Neural progenitor cell (in vitro differentiated cells): ENCODE measurements at regions not wholly inside any gene's neighbourhood (a gene's known extent, or its start where the extent isn't known, plus 50 kb on each side); places are given as distances from the start of the nearest gene placed in this dataset.
A peak's percentile ranks its signal among the peaks of the same experiment; 100 is the strongest.
"Not testable (repeated sequence)": the region's sequence is repeated elsewhere in the genome, so short reads cannot be mapped to it uniquely, and the experiment has no call there.

Experiments
- DNase-seq: peaks from one replicate; pipeline ENCODE4 v3.0.0-alpha.2; 2016; ENCODE audit warnings: low spot score
- H2AFZ ChIP-seq: fragments of 200-600 bp; sonication (generic); replicated peaks from 2 replicates; pipeline ENCODE4 v1.6.1; 2016; ENCODE audit warnings: antibody characterized with exemption
- H3F3A ChIP-seq: fragments of 200-600 bp; sonication (generic); 2 replicates; pipeline ENCODE4 v1.6.1; 2016; ENCODE audit warnings: antibody characterized with exemption, low read depth
- H3K27ac ChIP-seq: fragments of 200-600 bp; sonication (generic); 2 replicates; pipeline ENCODE4 v1.5.1; 2016; ENCODE audit warnings: mild to moderate bottlenecking
- H3K27me3 ChIP-seq: fragments of 200-600 bp; sonication (generic); 2 replicates; pipeline ENCODE4 v1.6.1; 2016; ENCODE audit warnings: mild to moderate bottlenecking, moderate library complexity
- H3K36me3 ChIP-seq: fragments of 200-600 bp; sonication (generic); 2 replicates; pipeline ENCODE4 v1.5.1; 2016
- H3K4me1 ChIP-seq: fragments of 200-600 bp; sonication (generic); 2 replicates; pipeline ENCODE4 v1.6.1; 2016; ENCODE audit warnings: mixed run types
- H3K4me2 ChIP-seq: fragments of 200-600 bp; sonication (generic); 2 replicates; pipeline ENCODE4 v1.6.1; 2016
- H3K4me3 ChIP-seq: fragments of 200-600 bp; sonication (generic); 2 replicates; pipeline ENCODE4 v1.5.1; 2016
- H3K79me2 ChIP-seq: fragments of 200-600 bp; sonication (generic); 2 replicates; pipeline ENCODE4 v1.6.1; 2016; ENCODE audit warnings: low read depth
- H3K9ac ChIP-seq: fragments of 200-600 bp; sonication (generic); 2 replicates; pipeline ENCODE4 v1.6.1; 2016
- H3K9me3 ChIP-seq: fragments of 200-600 bp; sonication (generic); 2 replicates; pipeline ENCODE4 v1.5.1; 2016; ENCODE audit warnings: low read depth
- H4K20me1 ChIP-seq: fragments of 200-600 bp; sonication (generic); 2 replicates; pipeline ENCODE4 v1.6.1; 2016; ENCODE audit warnings: low read depth
- H3K27ac Mint-ChIP-seq: 3 replicates; pipeline ENCODE4 v1.8.0; 2021; ENCODE audit warnings: mixed read lengths
- H3K27me3 Mint-ChIP-seq: 2 replicates; pipeline ENCODE4 v1.8.0; 2022; ENCODE audit warnings: low read depth, mild to moderate bottlenecking, inconsistent platforms, moderate library complexity, mixed read lengths; ENCODE audit not compliant: insufficient read depth
- H3K36me3 Mint-ChIP-seq: 3 replicates; pipeline ENCODE4 v1.8.0; 2021; ENCODE audit warnings: mixed read lengths
- H3K4me1 Mint-ChIP-seq: 3 replicates; pipeline ENCODE4 v1.8.0; 2021; ENCODE audit warnings: mixed read lengths
- H3K4me3 Mint-ChIP-seq: 3 replicates; pipeline ENCODE4 v1.8.0; 2021; ENCODE audit warnings: mild to moderate bottlenecking, moderate library complexity, mixed read lengths
- H3K9me3 Mint-ChIP-seq: 3 replicates; pipeline ENCODE4 v1.8.0; 2020; ENCODE audit warnings: mixed read lengths
- EZH2 ChIP-seq: fragments of 200-600 bp; sonication (generic); IDR thresholded peaks from 2 replicates; pipeline ENCODE4 v1.6.1; 2017; ENCODE audit warnings: antibody characterized with exemption, mild to moderate bottlenecking, moderate library complexity
- EZH2phosphoT487 ChIP-seq: fragments of 200-600 bp; sonication (generic); IDR thresholded peaks from 2 replicates; pipeline ENCODE4 v1.6.1; 2017; ENCODE audit warnings: antibody characterized with exemption
- TF ChIP-seq, protein P1 (sequence below): fragments of 200-600 bp; sonication (generic); IDR thresholded peaks from 2 replicates; pipeline ENCODE4 v1.5.1; 2017; ENCODE audit warnings: antibody characterized with exemption, mild to moderate bottlenecking

DNA sequence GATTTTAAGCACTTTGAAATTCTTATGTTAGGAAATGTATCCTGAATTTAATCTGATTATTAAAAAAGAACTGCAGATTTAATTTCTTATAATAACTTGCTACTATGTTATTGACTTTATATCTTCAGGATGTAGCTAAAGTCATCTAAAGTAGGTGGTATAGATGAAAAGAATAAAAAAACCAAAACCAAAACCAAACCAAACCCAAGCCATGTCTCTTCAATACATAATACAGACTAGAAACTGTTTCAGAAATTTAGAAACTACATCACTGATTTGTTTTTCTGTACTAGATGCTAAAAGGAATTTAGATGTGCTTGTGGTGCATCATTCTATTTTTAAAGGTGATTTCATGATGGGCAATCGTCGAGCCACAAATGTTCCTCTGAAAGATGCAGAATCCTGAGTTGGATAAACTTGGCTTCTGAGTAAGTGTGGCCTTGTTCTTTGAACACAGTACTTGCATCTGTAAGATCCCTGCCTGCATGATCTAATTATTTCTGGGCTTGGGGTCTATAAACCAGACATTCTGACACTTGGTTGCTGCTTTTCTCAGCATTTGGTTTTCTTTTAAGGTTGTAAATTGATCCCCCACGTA is 287.1 kb upstream of the SUCLG2 start:
- no peak overlapping the region for H2AFZ ChIP-seq
- no peak for TF ChIP-seq EZH2
- TF ChIP-seq EZH2phosphoT487: no peak

DNA sequence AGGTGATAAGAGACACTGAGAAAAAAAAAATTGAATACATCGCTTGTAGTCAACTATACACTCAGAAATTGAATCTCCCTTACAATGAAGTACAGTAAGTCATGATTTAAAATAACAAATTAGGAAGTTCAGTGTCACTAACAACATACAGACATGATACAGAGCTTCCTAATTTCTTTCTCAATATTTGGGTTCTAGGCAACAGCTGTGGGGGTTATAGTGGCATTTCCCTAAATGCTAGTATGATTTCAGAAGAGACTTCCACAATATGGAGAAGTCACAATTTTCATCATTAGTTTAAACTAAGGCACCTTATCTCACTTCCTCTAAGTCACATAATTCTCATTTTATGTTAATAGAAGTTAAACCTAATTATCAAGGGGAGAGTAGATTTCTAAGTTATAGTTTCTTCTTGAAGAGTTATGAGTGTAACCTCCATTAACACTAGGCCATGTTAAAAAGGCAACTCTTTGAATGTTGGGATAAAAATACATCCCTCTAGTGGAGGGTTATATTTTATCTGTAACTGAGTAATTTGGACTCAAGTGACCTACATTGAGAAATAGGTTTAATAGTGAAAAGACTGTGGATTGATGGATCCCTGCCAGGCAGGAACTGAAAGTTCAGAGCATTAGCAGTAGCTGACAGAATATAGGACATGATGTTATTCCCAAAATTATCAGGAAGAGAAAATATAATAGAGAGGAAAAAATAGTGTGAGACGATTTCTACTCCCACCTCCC is 286.0 kb upstream of the SUCLG2 start:
- no peak overlapping the region for H3K4me2 ChIP-seq

More for the DNA sequence above, 287.1 kb upstream of the SUCLG2 start:
- H3K79me2 ChIP-seq: no peaks in the 10 kb centered on the region
- H3K4me1 ChIP-seq: no peaks in the 10 kb centered on the region
- no peak overlapping the region for H3K4me3 ChIP-seq
- H4K20me1 ChIP-seq: no peaks in the 10 kb centered on the region
- no peaks in the 10 kb centered on the region for H3K36me3 ChIP-seq
- Mint-ChIP-seq H3K4me3 (no peak overlapping the region), H3K27me3 (no peaks in the 10 kb centered on the region), H3K27ac (no peak overlapping the region), H3K36me3 (no peaks in the 10 kb centered on the region), H3K4me1 (peaks cover 10% of the 10 kb centered on the region), H3K9me3 (peaks cover 3% of the 10 kb centered on the region)
- H3F3A ChIP-seq: no peaks in the 10 kb centered on the region
- no peaks in the 10 kb centered on the region for H3K9me3 ChIP-seq
- no peaks in the 10 kb centered on the region for H3K27me3 ChIP-seq
- no peak overlapping the region for H3K4me2 ChIP-seq
- no peak overlapping the region for H3K9ac ChIP-seq
- H3K27ac ChIP-seq: no peak overlapping the region
- DNase-seq: no peak

DNA sequence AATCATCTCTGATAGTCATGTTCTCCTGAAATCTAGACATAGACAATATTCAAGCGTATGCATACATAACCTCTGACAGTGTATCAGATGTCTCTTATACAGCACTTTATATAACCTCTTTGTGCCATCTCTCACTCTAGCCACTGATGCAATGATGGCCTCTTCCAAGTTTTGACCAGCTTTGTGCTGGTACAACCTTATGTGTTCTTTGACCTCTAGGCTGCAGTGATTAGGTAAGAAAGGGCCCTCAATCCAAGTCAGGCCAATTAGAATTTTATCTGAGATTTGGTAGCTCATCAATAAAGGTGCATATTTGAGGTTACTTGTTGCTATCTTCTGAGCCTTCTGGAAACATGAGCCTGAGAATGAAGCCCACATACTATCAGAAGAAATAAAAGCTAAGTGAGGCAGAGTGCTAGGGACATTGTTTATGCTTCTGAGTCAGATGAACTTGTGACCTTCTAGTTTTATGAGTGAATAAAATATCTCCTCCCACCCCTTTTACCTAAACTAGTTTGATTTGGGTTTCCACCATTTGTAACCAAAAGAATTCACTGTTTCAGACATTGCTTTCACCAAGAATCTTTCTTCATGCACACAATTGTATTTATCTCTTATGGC is 283.2 kb upstream of the SUCLG2 start:
- Mint-ChIP-seq H3K36me3 (no peaks in the 10 kb centered on the region), H3K4me3 (no peak overlapping the region), H3K27me3 (peaks cover 3% of the 10 kb centered on the region), H3K9me3 (peaks cover 4% of the 10 kb centered on the region), H3K27ac (no peak overlapping the region), H3K4me1 (peaks cover 10% of the 10 kb centered on the region)
- no peak overlapping the region for H3K27ac ChIP-seq
- no peak overlapping the region for H3K4me3 ChIP-seq
- H2AFZ ChIP-seq: no peak overlapping the region
- H3K9me3 ChIP-seq: peaks cover 10% of the 10 kb centered on the region
- TF ChIP-seq, protein P1, sequence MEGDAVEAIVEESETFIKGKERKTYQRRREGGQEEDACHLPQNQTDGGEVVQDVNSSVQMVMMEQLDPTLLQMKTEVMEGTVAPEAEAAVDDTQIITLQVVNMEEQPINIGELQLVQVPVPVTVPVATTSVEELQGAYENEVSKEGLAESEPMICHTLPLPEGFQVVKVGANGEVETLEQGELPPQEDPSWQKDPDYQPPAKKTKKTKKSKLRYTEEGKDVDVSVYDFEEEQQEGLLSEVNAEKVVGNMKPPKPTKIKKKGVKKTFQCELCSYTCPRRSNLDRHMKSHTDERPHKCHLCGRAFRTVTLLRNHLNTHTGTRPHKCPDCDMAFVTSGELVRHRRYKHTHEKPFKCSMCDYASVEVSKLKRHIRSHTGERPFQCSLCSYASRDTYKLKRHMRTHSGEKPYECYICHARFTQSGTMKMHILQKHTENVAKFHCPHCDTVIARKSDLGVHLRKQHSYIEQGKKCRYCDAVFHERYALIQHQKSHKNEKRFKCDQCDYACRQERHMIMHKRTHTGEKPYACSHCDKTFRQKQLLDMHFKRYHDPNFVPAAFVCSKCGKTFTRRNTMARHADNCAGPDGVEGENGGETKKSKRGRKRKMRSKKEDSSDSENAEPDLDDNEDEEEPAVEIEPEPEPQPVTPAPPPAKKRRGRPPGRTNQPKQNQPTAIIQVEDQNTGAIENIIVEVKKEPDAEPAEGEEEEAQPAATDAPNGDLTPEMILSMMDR: no peak
- TF ChIP-seq EZH2phosphoT487 (no peak), EZH2 (no peak)
- H3F3A ChIP-seq: no peaks in the 10 kb centered on the region
- H3K9ac ChIP-seq: no peak overlapping the region
- DNase-seq: no peak
- H3K4me2 ChIP-seq: no peak overlapping the region
- H4K20me1 ChIP-seq: no peaks in the 10 kb centered on the region
- no peaks in the 10 kb centered on the region for H3K27me3 ChIP-seq
- H3K36me3 ChIP-seq: no peaks in the 10 kb centered on the region
- H3K79me2 ChIP-seq: no peaks in the 10 kb centered on the region
- H3K4me1 ChIP-seq: no peaks in the 10 kb centered on the region

More for the DNA sequence above, 286.0 kb upstream of the SUCLG2 start:
- TF ChIP-seq EZH2phosphoT487 (no peak), EZH2 (no peak)
- TF ChIP-seq, protein P1: peak; percentile 8
- Histone ChIP-seq H3K27me3 (no peaks in the 10 kb centered on the region), H3K27ac (no peak overlapping the region), H2AFZ (no peak overlapping the region), H3K36me3 (no peaks in the 10 kb centered on the region), H3K79me2 (no peaks in the 10 kb centered on the region), H3F3A (no peaks in the 10 kb centered on the region), H3K9ac (no peak overlapping the region), H3K4me1 (no peaks in the 10 kb centered on the region), H3K4me3 (no peak overlapping the region), H4K20me1 (no peaks in the 10 kb centered on the region), H3K9me3 (peaks cover 5% of the 10 kb centered on the region)
- no peak overlapping the region for H3K27ac Mint-ChIP-seq
- peaks cover 4% of the 10 kb centered on the region for H3K9me3 Mint-ChIP-seq
- H3K4me1 Mint-ChIP-seq: peaks cover 10% of the 10 kb centered on the region
- no peak for DNase-seq
- H3K36me3 Mint-ChIP-seq: no peaks in the 10 kb centered on the region
- no peaks in the 10 kb centered on the region for H3K27me3 Mint-ChIP-seq
- H3K4me3 Mint-ChIP-seq: no peak overlapping the region

DNA sequence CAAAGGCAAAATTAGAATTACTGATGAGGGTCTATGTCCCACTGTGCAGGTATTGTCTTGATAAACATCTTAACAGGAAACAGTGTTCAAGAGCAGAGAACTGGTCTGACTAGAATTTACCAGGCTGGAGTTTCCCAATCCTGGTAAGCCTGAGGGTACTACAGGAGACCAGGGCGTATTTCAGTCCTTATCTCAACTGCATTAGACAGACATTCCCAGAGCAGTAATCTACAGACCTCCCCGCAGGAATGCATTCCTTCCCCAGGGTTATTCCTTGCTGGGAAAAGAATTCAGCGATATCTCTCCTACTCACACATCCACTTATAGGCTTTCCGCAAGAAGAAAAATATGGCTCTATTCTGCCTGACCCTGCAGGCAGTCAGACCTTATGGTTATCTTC is 276.0 kb upstream of the SUCLG2 start:
- DNase-seq, H3K27ac ChIP-seq, H3K36me3 Mint-ChIP-seq, H3K27me3 ChIP-seq, H3K4me1 ChIP-seq, H3K4me1 Mint-ChIP-seq, H3K27me3 Mint-ChIP-seq, H3K9ac ChIP-seq, H2AFZ ChIP-seq, H3K4me3 ChIP-seq, H3K4me3 Mint-ChIP-seq, H3F3A ChIP-seq, H3K9me3 ChIP-seq, H3K27ac Mint-ChIP-seq, H4K20me1 ChIP-seq, H3K36me3 ChIP-seq, H3K79me2 ChIP-seq, H3K9me3 Mint-ChIP-seq, H3K4me2 ChIP-seq: not testable (repeated sequence)
